Germinal center (tissue), 1 donor: ENCODE measurements at regions not wholly inside any gene's neighbourhood (a gene's known extent, or its start where the extent isn't known, plus 50 kb on each side); places are given as distances from the start of the nearest gene placed in this dataset.
"Not testable (repeated sequence)": the region's sequence is repeated elsewhere in the genome, so short reads cannot be mapped to it uniquely, and the experiment has no call there.

ENCODE experiments used
- DNase-seq: peaks from one replicate; pipeline ENCODE4 v3.0.0; 2012; ENCODE audit warnings: mixed read lengths, low spot score

DNA sequence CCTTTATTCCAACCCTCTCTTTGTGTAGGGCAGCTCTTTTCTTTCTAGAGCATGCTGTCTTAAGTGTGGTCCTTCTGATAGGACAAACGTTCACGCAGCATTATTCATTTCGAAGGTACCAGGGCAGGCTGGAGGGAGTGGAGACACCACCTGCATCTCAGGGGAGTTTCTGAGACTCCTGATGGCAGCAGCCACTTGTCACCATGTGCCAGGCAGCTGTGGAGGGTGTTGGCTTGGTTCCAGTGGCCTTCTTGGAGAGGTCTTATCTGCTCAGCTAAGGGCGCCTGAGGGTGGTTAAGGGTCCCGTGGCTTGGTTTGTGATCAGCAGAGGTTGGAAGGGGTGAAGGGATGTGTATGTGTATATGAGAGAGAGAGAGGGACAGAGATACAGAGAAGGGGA lies 257.1 kb upstream of the EEF2KMT start:
- DNase-seq: no peak

DNA sequence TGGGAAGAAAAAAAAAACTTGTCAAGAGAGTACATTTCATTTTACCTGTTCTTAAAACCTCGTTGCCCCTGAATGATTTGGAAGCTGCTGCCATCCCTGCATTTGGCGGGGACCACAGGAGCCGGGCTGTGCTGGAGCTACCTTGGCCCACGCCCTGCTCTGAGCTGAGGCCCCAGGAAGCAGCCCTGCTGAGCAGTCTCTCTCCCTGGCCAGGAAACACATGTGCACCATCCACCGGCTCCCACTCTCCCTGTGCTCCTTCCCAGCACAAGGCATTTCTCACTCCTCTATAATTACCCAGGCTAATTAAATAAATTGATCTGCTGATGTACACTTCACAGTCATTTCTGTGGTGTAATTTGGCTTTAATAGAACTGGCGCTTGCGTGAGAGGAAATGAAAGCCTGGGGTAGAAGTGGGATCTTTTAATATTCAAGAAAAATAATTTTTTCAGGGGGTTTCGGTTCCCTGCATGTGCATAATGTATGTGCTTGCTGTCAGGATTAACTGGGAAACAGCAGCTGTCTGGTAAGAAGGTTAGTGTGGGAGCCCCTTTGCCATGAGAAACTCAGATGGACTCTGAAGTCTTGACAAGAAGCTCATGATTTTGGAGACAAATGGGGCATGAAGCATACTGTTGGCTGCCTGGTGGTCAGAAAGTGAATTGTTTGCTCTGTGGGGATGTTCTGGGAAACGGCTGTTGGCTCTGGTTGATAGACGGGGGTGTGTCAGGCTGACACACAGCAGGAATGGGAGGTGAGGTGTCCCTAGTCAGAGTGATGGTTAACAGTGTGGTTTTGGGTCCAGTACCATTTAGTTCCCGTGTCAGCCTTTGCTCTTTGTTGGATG lies 252.3 kb upstream of the EEF2KMT start:
- DNase-seq: no peak

- DNase-seq: no peak
Observed at GRCh38 chr16:5349101-5349500, 251.5 kb upstream of the EEF2KMT start.

DNA sequence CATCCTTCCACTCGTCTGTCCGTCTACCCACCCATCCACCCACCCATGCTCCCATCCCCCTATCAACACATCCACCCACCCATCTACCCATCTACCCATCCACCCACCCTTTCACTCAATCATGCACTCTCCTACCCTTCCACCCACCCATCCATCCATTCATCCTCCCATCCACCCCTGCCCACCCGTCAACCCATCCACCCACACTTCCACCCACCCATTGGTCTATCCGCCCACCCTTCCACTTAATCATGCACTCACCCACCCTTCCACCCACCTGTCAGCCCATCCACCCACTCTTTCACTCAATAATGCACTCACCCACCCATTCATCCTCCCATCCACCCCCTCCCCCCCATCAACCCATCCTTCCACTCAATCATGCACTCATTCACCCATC lies 250.0 kb upstream of the EEF2KMT start:
- no peak for DNase-seq

GRCh38 chr16:5336941-5337340 lies 239.3 kb upstream of the EEF2KMT start:
- no peak for DNase-seq

- no peak for DNase-seq
Observed at GRCh38 chr16:5333991-5334390, 236.4 kb upstream of the EEF2KMT start.

GRCh38 chr16:5333126-5333525 lies 235.5 kb upstream of the EEF2KMT start:
- no peak for DNase-seq

DNA sequence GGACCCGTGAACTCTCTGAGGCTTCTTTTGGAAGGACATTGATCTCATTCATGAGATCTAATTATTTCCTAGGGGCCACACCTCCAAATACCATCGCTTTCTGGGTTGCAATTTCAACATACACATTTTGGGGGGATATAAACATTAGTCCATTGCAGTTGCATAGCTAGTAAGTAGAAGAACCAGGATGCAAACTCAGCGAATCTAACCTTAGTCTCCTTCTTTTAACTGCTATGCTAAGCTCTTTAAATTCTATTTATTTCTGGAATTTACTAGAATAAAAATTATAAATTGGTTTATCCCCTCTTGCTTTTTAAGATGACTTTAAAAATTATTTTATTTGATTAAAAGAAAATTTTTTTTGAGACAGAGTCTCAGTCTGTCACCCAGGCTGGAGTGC lies 232.5 kb upstream of the EEF2KMT start:
- no peak for DNase-seq

- no peak for DNase-seq
Observed at GRCh38 chr16:5328546-5328945, 231.0 kb upstream of the EEF2KMT start.

GRCh38 chr16:5326395-5326794 lies 228.8 kb upstream of the EEF2KMT start:
- DNase-seq: no peak

DNA sequence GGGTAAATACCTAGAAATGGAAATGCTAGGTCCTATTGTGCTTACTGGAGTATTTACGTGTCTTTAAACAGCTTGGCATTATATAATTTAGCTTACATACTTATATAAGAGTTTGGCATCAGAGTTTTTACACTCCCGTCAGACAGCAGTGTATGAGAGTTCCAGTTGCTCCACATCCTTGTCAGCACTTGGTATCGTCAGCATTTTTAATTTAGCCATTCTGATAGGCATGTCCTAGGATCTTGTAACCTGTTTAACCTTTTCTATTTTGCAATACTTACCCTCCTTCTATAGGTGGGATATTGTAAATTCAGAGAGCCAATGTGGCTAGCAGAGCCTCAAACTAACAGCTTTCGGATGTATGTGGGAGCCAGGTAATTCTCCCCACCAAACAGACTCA lies 228.3 kb upstream of the EEF2KMT start:
- DNase-seq: no peak

- no peak for DNase-seq
Observed at GRCh38 chr16:5323284-5324141, 225.9 kb upstream of the EEF2KMT start.

- DNase-seq: no peak
Observed at GRCh38 chr16:5321930-5322329, 224.3 kb upstream of the EEF2KMT start.

GRCh38 chr16:5319799-5320198 lies 222.2 kb upstream of the EEF2KMT start:
- no peak for DNase-seq

- DNase-seq: no peak
Observed at GRCh38 chr16:5315914-5316313, 218.3 kb upstream of the EEF2KMT start.

DNA sequence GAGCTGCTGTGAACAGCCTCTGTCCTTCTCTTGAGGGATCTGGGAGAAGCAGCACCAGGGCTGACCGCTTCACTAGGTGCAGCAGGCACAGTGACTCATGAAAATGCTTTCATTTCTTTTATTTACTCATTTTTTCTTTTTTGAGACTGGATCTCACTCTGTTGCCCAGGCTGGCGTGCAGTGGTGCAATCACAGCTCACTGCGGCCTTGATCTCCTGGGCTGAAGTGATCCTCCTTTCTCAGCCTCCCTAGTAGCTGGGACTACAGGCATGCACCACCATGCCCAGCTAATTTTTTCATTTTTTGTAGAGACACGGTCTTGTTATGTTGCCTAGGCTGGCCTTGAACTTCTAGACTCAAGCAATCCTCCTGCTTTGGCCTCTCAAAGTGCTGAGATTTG lies 216.8 kb upstream of the EEF2KMT start:
- DNase-seq: no peak

- DNase-seq: no peak
Observed at GRCh38 chr16:5309946-5310611, 212.5 kb upstream of the EEF2KMT start.

DNA sequence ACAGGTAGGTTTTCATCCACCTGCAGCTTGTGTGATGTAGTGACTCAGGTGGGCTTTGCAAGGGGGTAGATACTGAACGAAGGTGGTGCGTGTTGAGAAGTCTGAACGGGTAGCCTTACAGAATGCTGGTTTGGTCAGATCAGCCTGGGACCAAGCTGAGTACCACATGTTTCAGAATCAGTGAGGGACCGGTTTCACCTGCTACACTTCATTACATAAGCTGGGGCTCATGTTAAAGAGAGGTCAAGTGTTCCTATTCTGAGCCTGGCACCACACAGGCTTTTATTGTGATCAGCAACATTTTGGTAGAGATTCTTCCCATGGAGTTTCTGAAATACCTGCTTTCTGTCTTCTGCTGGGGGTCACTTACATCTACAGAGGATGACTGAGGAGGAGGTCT lies 207.4 kb upstream of the EEF2KMT start:
- no peak for DNase-seq

- no peak for DNase-seq
Observed at GRCh38 chr16:5302372-5303114, 204.9 kb upstream of the EEF2KMT start.

- no peak for DNase-seq
Observed at GRCh38 chr16:5298202-5298601, 200.6 kb upstream of the EEF2KMT start.

DNA sequence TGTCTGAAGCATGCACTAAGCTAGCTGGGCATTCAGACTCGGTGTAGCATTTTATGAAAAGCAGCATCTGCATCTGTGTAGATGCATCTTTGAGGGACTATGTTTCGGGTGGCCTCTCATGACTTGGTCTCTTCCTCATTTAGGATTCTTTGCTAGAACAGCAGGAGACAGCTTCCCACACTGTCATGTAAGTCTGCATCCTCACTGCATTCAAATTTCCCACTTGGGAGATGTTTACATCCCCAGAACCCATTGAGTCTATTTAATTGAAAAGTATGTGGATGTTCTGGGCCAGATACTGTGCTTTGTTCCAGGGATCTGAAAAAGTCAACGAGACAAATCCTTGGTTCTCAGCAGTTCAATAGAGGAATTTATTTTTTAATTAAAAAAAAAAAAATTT lies 198.6 kb upstream of the EEF2KMT start:
- DNase-seq: no peak

- not testable (repeated sequence) for DNase-seq
Observed at GRCh38 chr16:5295304-5295703, 197.7 kb upstream of the EEF2KMT start.
